IMR-90 (cell line): ENCODE measurements at regions not wholly inside any gene's neighbourhood (a gene's known extent, or its start where the extent isn't known, plus 50 kb on each side); places are given as distances from the start of the nearest gene placed in this dataset.

Experiments
- ATAC-seq: fragments of 200-7000 bp; cut with Tn5 transposase; 2 replicates; pipeline ENCODE4 v1.9.1; 2020; ENCODE audit warnings: low read depth, mild to moderate bottlenecking, moderate library complexity
- BruUV-seq: library from RNA; stranded (reverse); fragments of 400-500 nt; replicated peaks from 2 replicates; lab custom pipeline; 2021; lab: Mats Ljungman, UMichigan
- CTCF ChIA-PET: fragments of 300-600 bp; formaldehyde crosslinking; extraction: SDS; loops from one replicate; lab custom pipeline; 2021; ENCODE audit warnings: antibody characterized with exemption; lab: Yijun Ruan, JAX
- POLR2A ChIA-PET: fragments of 300-600 bp; sonication (Branson Sonifier 250); formaldehyde crosslinking; loops from one replicate; lab custom pipeline; 2022; ENCODE audit warnings: antibody characterized with exemption; ENCODE audit not compliant: unreplicated experiment; lab: Charles Lee
- DNase-seq: peaks from one replicate; pipeline ENCODE4 v3.0.0; 2013
- H2AFZ ChIP-seq: replicated peaks from 2 replicates; pipeline ENCODE3; 2013; ENCODE audit warnings: low read length, mild to moderate bottlenecking; ENCODE audit not compliant: poor library complexity
- H2AK5ac ChIP-seq: 2 replicates; pipeline ENCODE4 v1.6.1; 2013; ENCODE audit warnings: low read depth, low read length, inconsistent platforms
- H2AK9ac ChIP-seq: replicated peaks from 2 replicates; pipeline ENCODE3; 2013; ENCODE audit warnings: mild to moderate bottlenecking, low read depth, low read length, moderate library complexity; ENCODE audit not compliant: poor library complexity
- H2BK120ac ChIP-seq: 2 replicates; pipeline ENCODE4 v1.6.1; 2013; ENCODE audit warnings: low read depth, low read length, inconsistent platforms
- H2BK15ac ChIP-seq: 3 replicates; pipeline ENCODE4 v1.6.1; 2013; ENCODE audit warnings: low read depth, low read length, inconsistent platforms
- H2BK20ac ChIP-seq: 2 replicates; pipeline ENCODE4 v1.6.1; 2013; ENCODE audit warnings: low read depth, mild to moderate bottlenecking, inconsistent platforms, low read length, moderate library complexity
- H2BK5ac ChIP-seq: 2 replicates; pipeline ENCODE4 v1.6.1; 2013; ENCODE audit warnings: mild to moderate bottlenecking, low read depth, low read length, inconsistent platforms; ENCODE audit not compliant: poor library complexity, severe bottlenecking
- H3K14ac ChIP-seq: replicated peaks from 2 replicates; pipeline ENCODE4 v1.6.1; 2013; ENCODE audit warnings: low read depth, low read length, inconsistent platforms
- H3K18ac ChIP-seq: 2 replicates; pipeline ENCODE4 v1.6.1; 2013; ENCODE audit warnings: low read depth, low read length, control low read depth
- H3K23ac ChIP-seq: 2 replicates; pipeline ENCODE4 v1.6.1; 2013; ENCODE audit warnings: low read depth, low read length, inconsistent platforms
- H3K27ac ChIP-seq: 2 replicates; pipeline ENCODE4 v1.5.1; 2013; ENCODE audit warnings: mild to moderate bottlenecking, control low read depth, low read length; ENCODE audit not compliant: insufficient read depth
- H3K27me3 ChIP-seq: 2 replicates; pipeline ENCODE4 v1.6.1; 2013; ENCODE audit warnings: low read length; ENCODE audit not compliant: control insufficient read depth, insufficient read depth
- H3K36me3 ChIP-seq: 2 replicates; pipeline ENCODE4 v1.6.1; 2013; ENCODE audit warnings: low read length, mixed read lengths; ENCODE audit not compliant: control insufficient read depth, insufficient read depth
- H3K4ac ChIP-seq: 2 replicates; pipeline ENCODE4 v1.6.1; 2013; ENCODE audit warnings: low read depth, low read length, inconsistent platforms
- H3K4me1 ChIP-seq: 2 replicates; pipeline ENCODE4 v1.6.1; 2013; ENCODE audit warnings: low read length, mixed read lengths; ENCODE audit not compliant: control insufficient read depth, insufficient read depth
- H3K4me2 ChIP-seq: 2 replicates; pipeline ENCODE4 v1.6.1; 2013; ENCODE audit warnings: low read depth, mild to moderate bottlenecking, control low read depth, low read length, moderate library complexity
- H3K4me3 ChIP-seq: 2 replicates; pipeline ENCODE4 v1.5.1; 2013; ENCODE audit warnings: low read depth, mild to moderate bottlenecking, control low read depth, low read length, moderate library complexity; ENCODE audit not compliant: insufficient read depth
- H3K56ac ChIP-seq: 2 replicates; pipeline ENCODE4 v1.6.1; 2013; ENCODE audit warnings: low read length, inconsistent platforms; ENCODE audit not compliant: insufficient read depth; ENCODE audit errors: extremely low read depth
- H3K79me1 ChIP-seq, 2 experiments: 2 replicates each; pipeline ENCODE4 v1.6.1; 2013; ENCODE audit warnings: low read length in 2 of 2, inconsistent platforms in 1 of 2, low read depth in 1 of 2
- H3K9ac ChIP-seq: 2 replicates; pipeline ENCODE4 v1.6.1; 2013; ENCODE audit warnings: low read depth, low read length, control low read depth
- H3K9me1 ChIP-seq: 2 replicates; pipeline ENCODE4 v1.6.1; 2013; ENCODE audit warnings: low read length, inconsistent platforms; ENCODE audit not compliant: insufficient read depth
- H3K9me3 ChIP-seq: 2 replicates; pipeline ENCODE4 v1.6.1; 2013; ENCODE audit warnings: low read length; ENCODE audit not compliant: control insufficient read depth, insufficient read depth
- H4K20me1 ChIP-seq: 2 replicates; pipeline ENCODE4 v1.6.1; 2013; ENCODE audit warnings: low read length, inconsistent platforms; ENCODE audit not compliant: insufficient read depth
- H4K5ac ChIP-seq: 2 replicates; pipeline ENCODE4 v1.6.1; 2013; ENCODE audit warnings: mild to moderate bottlenecking, low read depth, low read length, control low read depth
- H4K8ac ChIP-seq, 2 experiments: 2 replicates each; pipeline ENCODE4 v1.6.1; 2013; ENCODE audit warnings: low read depth in 2 of 2, low read length in 2 of 2, control low read depth in 1 of 2, inconsistent platforms in 1 of 2
- H4K91ac ChIP-seq: 2 replicates; pipeline ENCODE4 v1.6.1; 2013; ENCODE audit warnings: low read depth, low read length, inconsistent platforms; ENCODE audit not compliant: insufficient read depth
- FOS ChIP-seq: fragments of 150-350 bp; IDR thresholded peaks from 2 replicates; pipeline ENCODE4 v1.6.1; 2016; ENCODE audit warnings: low read depth, low read length
- RFX5 ChIP-seq: IDR thresholded peaks from 2 replicates; pipeline ENCODE4 v1.8.0; 2012; ENCODE audit warnings: low read depth, mild to moderate bottlenecking, low read length, moderate library complexity
- SMC3 ChIP-seq: fragments of 150-350 bp; IDR thresholded peaks from 2 replicates; pipeline ENCODE4 v1.6.1; 2016; ENCODE audit warnings: low read depth, mild to moderate bottlenecking, antibody characterized with exemption, low read length, moderate library complexity
- WGBS, 2 experiments: methylation state at CpG; one replicate each; pipeline versions ENCODE4 v1.1.5 to v1.1.7; 2013; ENCODE audit warnings: missing lambda C conversion rate in 2 of 2; ENCODE audit not compliant: insufficient read length in 1 of 2; ENCODE audit errors: extremely low coverage in 2 of 2; 5-methylcytosine and 5-hydroxymethylcytosine counted together
- dilution Hi-C: fragments of 300-500 bp; cut with HindIII; formaldehyde crosslinking; loops from one replicate; pipeline ENCODE4 v1.14.3; 2018; ENCODE audit warnings: low sequenced_read_pairs; ENCODE audit not compliant: unreplicated experiment
- in situ Hi-C: fragments of 300-500 bp; cut with MboI; formaldehyde crosslinking; loops from 3 replicates; pipeline ENCODE4 v1.14.3; 2019; ENCODE audit warnings: low sequenced_read_pairs, inconsistent platforms, mixed read lengths
- intact Hi-C: fragments of 100-400 bp; cut with micrococcal nuclease; formaldehyde crosslinking; loops from 2 replicates; pipeline ENCODE4 v1.10.0; 2022
- TF ChIP-seq, protein P1 (sequence below): fragments of 150-350 bp; IDR thresholded peaks from 2 replicates; pipeline ENCODE4 v1.6.1; 2016; ENCODE audit warnings: low read depth, mild to moderate bottlenecking, low read length, moderate library complexity, borderline replicate concordance

GRCh38 chr1:234768171-234768568 lies 158.2 kb upstream of the IRF2BP2 start:
- no peak for ATAC-seq
- Histone ChIP-seq H4K8ac (no peak overlapping the region), H2BK120ac (no peak overlapping the region), H3K4me2 (no peak overlapping the region), H2AFZ (no peak overlapping the region), H3K4ac (no peak overlapping the region), H3K23ac (no peak overlapping the region), H4K91ac (no peak overlapping the region), H3K36me3 (no peaks in the 10 kb centered on the region), H3K9me3 (no peaks in the 10 kb centered on the region), H4K5ac (no peak overlapping the region), H3K14ac (no peak overlapping the region), H2BK15ac (no peak overlapping the region), H3K9ac (no peak overlapping the region), H2AK5ac (no peak overlapping the region), H3K27me3 (no peaks in the 10 kb centered on the region; the same call in 1 of the 2 replicates), H3K4me1 (peaks cover 7% of the 10 kb centered on the region), H3K79me1 (no peaks in the 10 kb centered on the region), H3K27ac (no peak overlapping the region), H2BK20ac (no peak overlapping the region), H2AK9ac (no peak overlapping the region), H3K56ac (no peak overlapping the region), H3K9me1 (no peaks in the 10 kb centered on the region), H3K18ac (no peak overlapping the region), H4K20me1 (no peaks in the 10 kb centered on the region), H3K4me3 (no peak overlapping the region), H2BK5ac (no peak overlapping the region)
- CTCF ChIA-PET = no interaction called here
- TF ChIP-seq RFX5 = no peak
- TF ChIP-seq SMC3 = no peak
- no peak for TF ChIP-seq FOS
- TF ChIP-seq, protein P1, sequence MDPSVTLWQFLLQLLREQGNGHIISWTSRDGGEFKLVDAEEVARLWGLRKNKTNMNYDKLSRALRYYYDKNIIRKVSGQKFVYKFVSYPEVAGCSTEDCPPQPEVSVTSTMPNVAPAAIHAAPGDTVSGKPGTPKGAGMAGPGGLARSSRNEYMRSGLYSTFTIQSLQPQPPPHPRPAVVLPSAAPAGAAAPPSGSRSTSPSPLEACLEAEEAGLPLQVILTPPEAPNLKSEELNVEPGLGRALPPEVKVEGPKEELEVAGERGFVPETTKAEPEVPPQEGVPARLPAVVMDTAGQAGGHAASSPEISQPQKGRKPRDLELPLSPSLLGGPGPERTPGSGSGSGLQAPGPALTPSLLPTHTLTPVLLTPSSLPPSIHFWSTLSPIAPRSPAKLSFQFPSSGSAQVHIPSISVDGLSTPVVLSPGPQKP = no peak
- intact Hi-C loops = no loop called here
- DNase-seq = no peak
- in situ Hi-C loops = no loop called here
- 100% methylated on average over 2 of the region's 5 CpGs; no CpG with 5 or more reads in 1 of the 2 experiments for WGBS, 2 experiments
- dilution Hi-C loops = no loop called here
- POLR2A ChIA-PET = no interaction called here
- no TSS peak for BruUV-seq
